GM12891 (cell line): ENCODE measurements at regions not wholly inside any gene's neighbourhood (a gene's known extent, or its start where the extent isn't known, plus 50 kb on each side); places are given as distances from the start of the nearest gene placed in this dataset.

ENCODE experiments used
- DNase-seq: peaks from one replicate; pipeline ENCODE4 v3.0.0; 2011; ENCODE audit warnings: low spot score; ENCODE audit not compliant: insufficient read length
- FAIRE-seq: peaks from 2 replicates; lab custom pipeline; 2011; peaks lifted over from hg19 to GRCh38; lab: Jason Lieb, UNC
- PAX5 ChIP-seq: IDR thresholded peaks from 2 replicates; pipeline ENCODE4 v1.6.1; 2011; ENCODE audit warnings: low read length, moderate library complexity, mild to moderate bottlenecking; ENCODE audit not compliant: insufficient read depth, severe bottlenecking
- POLR2A ChIP-seq: IDR thresholded peaks from 2 replicates; pipeline ENCODE4 v1.6.1; 2011; ENCODE audit warnings: low read depth, low read length, control low read depth
- POLR2AphosphoS5 ChIP-seq: IDR thresholded peaks from 2 replicates; pipeline ENCODE4 v1.6.1; 2011; ENCODE audit warnings: low read depth, low read length, control low read depth
- POU2F2 ChIP-seq: IDR thresholded peaks from 2 replicates; pipeline ENCODE4 v1.6.1; 2011; ENCODE audit warnings: low read depth, mild to moderate bottlenecking, control low read depth, low read length, moderate library complexity
- SPI1 ChIP-seq: IDR thresholded peaks from 2 replicates; pipeline ENCODE4 v1.6.1; 2011; ENCODE audit warnings: low read depth, low read length, control low read depth
- TAF1 ChIP-seq: IDR thresholded peaks from 2 replicates; pipeline ENCODE4 v1.6.1; 2011; ENCODE audit warnings: low read depth, low read length, control low read depth

DNA sequence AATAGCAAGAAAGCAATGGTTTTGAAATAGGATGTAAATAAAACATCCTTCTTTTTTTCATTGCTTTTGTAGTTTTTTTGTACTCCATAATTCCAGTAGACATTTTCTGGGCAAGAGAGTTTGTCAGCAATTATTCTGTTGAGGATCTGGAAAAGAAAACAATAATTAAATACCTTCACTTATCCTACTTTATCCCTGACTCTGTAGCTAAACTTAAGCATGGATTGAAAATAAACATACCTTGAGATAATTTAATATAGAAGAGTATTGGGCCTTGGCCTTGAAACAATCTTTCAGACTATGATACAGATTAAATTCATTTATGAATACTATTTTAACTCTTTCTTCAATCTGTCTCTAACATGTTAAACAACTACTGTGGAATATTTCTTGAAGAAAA is 321.2 kb downstream of the CHRM3 start:
- FAIRE-seq, result no peak

DNA sequence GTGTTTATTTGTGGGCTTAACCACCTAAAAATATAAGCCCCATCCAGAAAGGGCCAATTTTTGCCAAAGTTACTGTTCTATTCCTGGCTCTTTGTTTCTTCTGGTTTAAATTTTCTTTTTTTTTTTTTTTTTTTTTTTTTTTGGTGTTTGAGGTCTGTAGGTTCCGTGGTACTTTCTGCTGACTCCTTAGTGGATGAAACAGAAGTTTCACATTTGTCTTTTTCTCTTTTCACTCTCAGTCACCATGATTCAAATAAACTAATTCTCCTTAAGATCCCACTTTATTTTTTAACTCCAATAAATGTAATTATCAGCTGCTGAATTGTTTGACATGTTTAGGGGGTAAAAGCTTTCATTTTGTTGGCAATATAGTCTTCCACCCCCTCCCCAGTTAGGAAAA is 322.3 kb downstream of the CHRM3 start:
- no peak for TF ChIP-seq POLR2A
- no peak for DNase-seq
- FAIRE-seq, result no peak

More for the DNA sequence above, 321.2 kb downstream of the CHRM3 start:
- no peak for TF ChIP-seq POLR2AphosphoS5
- TF ChIP-seq SPI1, result no peak
- TF ChIP-seq TAF1, result no peak
- no peak for TF ChIP-seq POU2F2
- TF ChIP-seq POLR2A, result no peak
- TF ChIP-seq PAX5, result no peak
- no peak for DNase-seq

DNA sequence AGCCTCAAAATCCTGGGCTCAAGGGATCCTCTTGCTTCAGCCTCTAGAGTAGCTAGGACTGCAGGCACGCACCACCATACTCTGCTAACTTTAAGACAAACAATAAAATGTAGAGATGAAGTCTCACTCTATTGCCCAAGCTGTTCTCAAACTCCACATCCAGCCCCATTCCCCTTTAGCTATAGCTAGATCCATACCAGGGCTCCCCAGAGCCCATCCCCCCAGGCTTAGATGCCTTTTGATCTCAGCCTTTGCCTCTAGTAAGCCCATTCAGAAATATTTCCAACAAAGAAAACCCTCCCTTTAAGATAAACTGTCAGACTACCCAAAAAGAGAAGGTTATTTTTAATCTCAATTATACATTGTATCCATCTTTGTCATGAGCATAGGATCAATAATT is 325.4 kb downstream of the CHRM3 start:
- TF ChIP-seq POLR2A, result no peak
- no peak for TF ChIP-seq POLR2AphosphoS5
- TF ChIP-seq TAF1, result no peak
- TF ChIP-seq POU2F2, result no peak
- no peak for TF ChIP-seq PAX5
- TF ChIP-seq SPI1, result no peak
- DNase-seq (no peak), FAIRE-seq (no peak)

- FAIRE-seq (no peak), DNase-seq (no peak)
These were observed 330.9 kb downstream of the CHRM3 start for GRCh38 chr1:239717097-239717917.

GRCh38 chr1:239717918-239718184 is 331.5 kb downstream of the CHRM3 start:
- TF ChIP-seq TAF1, result no peak
- no peak for TF ChIP-seq PAX5
- TF ChIP-seq POU2F2, result no peak
- TF ChIP-seq POLR2AphosphoS5, result no peak
- TF ChIP-seq POLR2A, result no peak
- TF ChIP-seq SPI1, result no peak
- DNase-seq (no peak), FAIRE-seq (no peak)

More at GRCh38 chr1:239717097-239717917, 330.9 kb downstream of the CHRM3 start:
- TF ChIP-seq POLR2A, result no peak
- TF ChIP-seq PAX5, result no peak
- TF ChIP-seq POLR2AphosphoS5, result no peak
- TF ChIP-seq SPI1, result no peak
- TF ChIP-seq POU2F2, result no peak
- TF ChIP-seq TAF1, result no peak

GRCh38 chr1:239718571-239718970 is 332.2 kb downstream of the CHRM3 start:
- TF ChIP-seq SPI1, result no peak
- no peak for TF ChIP-seq POLR2AphosphoS5
- TF ChIP-seq POLR2A, result no peak
- TF ChIP-seq POU2F2, result no peak
- no peak for TF ChIP-seq TAF1
- TF ChIP-seq PAX5, result no peak
- DNase-seq (no peak), FAIRE-seq (no peak)

DNA sequence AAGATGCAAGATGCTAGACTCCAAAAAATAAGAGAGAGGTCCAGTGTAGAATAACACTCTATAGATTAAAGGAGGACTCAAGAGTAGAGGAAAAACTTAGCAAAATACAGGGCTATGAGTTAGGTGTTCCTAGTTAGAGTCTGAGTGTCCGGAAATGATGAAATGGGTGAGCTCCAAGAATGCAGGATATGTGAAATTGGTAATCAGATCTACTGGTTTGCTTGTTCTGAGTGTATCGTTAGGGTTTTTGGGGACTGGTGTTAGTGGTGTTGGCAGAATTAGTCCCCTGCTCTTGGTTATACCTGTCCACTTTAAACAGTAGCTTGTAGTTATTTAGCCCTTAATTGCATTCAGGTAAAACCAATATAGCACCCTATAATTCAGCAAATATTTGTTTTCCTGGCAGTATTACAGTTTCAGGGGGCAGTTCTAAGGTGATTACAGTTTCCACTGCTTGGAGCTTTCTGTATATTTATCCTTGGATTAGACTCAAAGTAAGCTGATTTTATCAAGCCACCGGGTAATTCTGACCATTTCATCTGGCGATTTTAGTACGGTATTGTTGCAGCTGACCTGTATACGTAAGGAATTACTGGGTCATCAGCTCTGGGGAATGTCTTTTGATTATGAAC is 332.7 kb downstream of the CHRM3 start:
- FAIRE-seq, result no peak
- TF ChIP-seq SPI1 (no peak), POLR2A (no peak), POU2F2 (no peak), POLR2AphosphoS5 (no peak)
- DNase-seq, result no peak

GRCh38 chr1:239719642-239720258 is 333.4 kb downstream of the CHRM3 start:
- no peak for DNase-seq
- FAIRE-seq, result no peak
- TF ChIP-seq SPI1 (no peak), PAX5 (no peak), TAF1 (no peak), POLR2A (no peak), POU2F2 (no peak), POLR2AphosphoS5 (no peak)

- FAIRE-seq (no peak), DNase-seq (no peak)
- TF ChIP-seq POLR2A (no peak), POU2F2 (no peak), PAX5 (no peak), POLR2AphosphoS5 (no peak), TAF1 (no peak), SPI1 (no peak)
These were observed 335.7 kb downstream of the CHRM3 start for GRCh38 chr1:239722035-239722434.
